Gastroesophageal sphincter (tissue), 3 donors: ENCODE measurements at regions not wholly inside any gene's neighbourhood (a gene's known extent, or its start where the extent isn't known, plus 50 kb on each side); places are given as distances from the start of the nearest gene placed in this dataset.

Experiments used
- CTCF ChIP-seq, 4 experiments: fragments of 200-600 bp in 2 of 4; fragments of 450-650 bp in 2 of 4; sonication (generic) in 1 of 4; IDR thresholded peaks; one replicate each; pipeline ENCODE4 v1.5.1; 2017 to 2019; ENCODE audit warnings: antibody characterized with exemption in 4 of 4, mild to moderate bottlenecking in 2 of 4, moderate library complexity in 2 of 4
- POLR2A ChIP-seq, 2 donors: fragments of 450-650 bp; IDR thresholded peaks; one replicate each; pipeline ENCODE4 v1.6.1; 2017; ENCODE audit warnings: antibody characterized with exemption in 2 of 2, mild to moderate bottlenecking in 2 of 2, moderate library complexity in 1 of 2

GRCh38 chrX:9149501-9150245 lies 115.7 kb upstream of the FAM9B start:
- TF ChIP-seq POLR2A (IDR thresholded peaks at IDR 0.05): no peak
- no peak for TF ChIP-seq CTCF (IDR thresholded peaks at IDR 0.05)
